ENCODE measurements at regions not wholly inside any gene's neighbourhood (a gene's known extent, or its start where the extent isn't known, plus 50 kb on each side); places are given as distances from the start of the nearest gene placed in this dataset.
"Not testable (repeated sequence)": the region's sequence is repeated elsewhere in the genome, so short reads cannot be mapped to it uniquely, and the experiment has no call there.

GRCh38 chr9:20250791-20251190, 371.5 kb downstream of the MLLT3 start:
- FAIRE-seq (no peak), DNase-seq (ENCODE audit: insufficient read length, low spot score) (no peak)
- TF ChIP-seq POU2F2 (IDR thresholded peaks at IDR 0.05; ENCODE audit: low read depth, low read length) = no peak
- no peak for TF ChIP-seq PAX5 (IDR thresholded peaks at IDR 0.05; ENCODE audit: insufficient read depth, low read length, severe bottlenecking)
- TF ChIP-seq POLR2AphosphoS5 (IDR thresholded peaks at IDR 0.05; ENCODE audit: low read depth, low read length) = no peak
- TF ChIP-seq SPI1 (IDR thresholded peaks at IDR 0.05; ENCODE audit: low read depth, low read length) = no peak
- TF ChIP-seq TAF1 (IDR thresholded peaks at IDR 0.05; ENCODE audit: low read depth, low read length) = no peak
- TF ChIP-seq POLR2A (IDR thresholded peaks at IDR 0.05; ENCODE audit: low read depth, low read length) = no peak

GRCh38 chr9:20244271-20244670, 378.0 kb downstream of the MLLT3 start:
- TF ChIP-seq POLR2AphosphoS5 (IDR thresholded peaks at IDR 0.05; ENCODE audit: low read depth, low read length) (no peak), POLR2A (IDR thresholded peaks at IDR 0.05; ENCODE audit: low read depth, low read length) (no peak), PAX5 (IDR thresholded peaks at IDR 0.05; ENCODE audit: insufficient read depth, low read length, severe bottlenecking) (no peak), POU2F2 (IDR thresholded peaks at IDR 0.05; ENCODE audit: low read depth, low read length) (no peak), TAF1 (IDR thresholded peaks at IDR 0.05; ENCODE audit: low read depth, low read length) (no peak), SPI1 (IDR thresholded peaks at IDR 0.05; ENCODE audit: low read depth, low read length) (no peak)
- DNase-seq (ENCODE audit: insufficient read length, low spot score) (no peak), FAIRE-seq (no peak)

- DNase-seq (ENCODE audit: insufficient read length, low spot score) (no peak), FAIRE-seq (no peak)
- TF ChIP-seq TAF1 (IDR thresholded peaks at IDR 0.05; ENCODE audit: low read depth, low read length) (no peak), SPI1 (IDR thresholded peaks at IDR 0.05; ENCODE audit: low read depth, low read length) (no peak), POLR2AphosphoS5 (IDR thresholded peaks at IDR 0.05; ENCODE audit: low read depth, low read length) (no peak), POU2F2 (IDR thresholded peaks at IDR 0.05; ENCODE audit: low read depth, low read length) (no peak), PAX5 (IDR thresholded peaks at IDR 0.05; ENCODE audit: insufficient read depth, low read length, severe bottlenecking) (no peak), POLR2A (IDR thresholded peaks at IDR 0.05; ENCODE audit: low read depth, low read length) (no peak)
Measured at GRCh38 chr9:20243841-20244240, 378.5 kb downstream of the MLLT3 start.

GRCh38 chr9:20242510-20243189, 379.6 kb downstream of the MLLT3 start:
- FAIRE-seq = peak; percentile 71
- TF ChIP-seq POLR2A (IDR thresholded peaks at IDR 0.05; ENCODE audit: low read depth, low read length) (no peak), SPI1 (IDR thresholded peaks at IDR 0.05; ENCODE audit: low read depth, low read length) (peak; percentile 73), POU2F2 (IDR thresholded peaks at IDR 0.05; ENCODE audit: low read depth, low read length) (0 out of 2 replicates have a peak, but pooled peaks have one; percentile 35), PAX5 (IDR thresholded peaks at IDR 0.05; ENCODE audit: insufficient read depth, low read length, severe bottlenecking) (no peak)
- DNase-seq (ENCODE audit: insufficient read length, low spot score) = peak; percentile 25

GRCh38 chr9:20240498-20240897, 381.8 kb downstream of the MLLT3 start:
- no peak for TF ChIP-seq SPI1 (IDR thresholded peaks at IDR 0.05; ENCODE audit: low read depth, low read length)
- no peak for TF ChIP-seq PAX5 (IDR thresholded peaks at IDR 0.05; ENCODE audit: insufficient read depth, low read length, severe bottlenecking)
- TF ChIP-seq POLR2A (IDR thresholded peaks at IDR 0.05; ENCODE audit: low read depth, low read length) = no peak
- no peak for TF ChIP-seq POU2F2 (IDR thresholded peaks at IDR 0.05; ENCODE audit: low read depth, low read length)
- TF ChIP-seq TAF1 (IDR thresholded peaks at IDR 0.05; ENCODE audit: low read depth, low read length) = no peak
- TF ChIP-seq POLR2AphosphoS5 (IDR thresholded peaks at IDR 0.05; ENCODE audit: low read depth, low read length) = no peak
- FAIRE-seq = no peak
- no peak for DNase-seq (ENCODE audit: insufficient read length, low spot score)

GRCh38 chr9:20238921-20239320, 383.4 kb downstream of the MLLT3 start:
- no peak for DNase-seq (ENCODE audit: insufficient read length, low spot score)
- FAIRE-seq = no peak
- no peak for TF ChIP-seq POLR2AphosphoS5 (IDR thresholded peaks at IDR 0.05; ENCODE audit: low read depth, low read length)
- TF ChIP-seq POLR2A (IDR thresholded peaks at IDR 0.05; ENCODE audit: low read depth, low read length) = no peak
- no peak for TF ChIP-seq TAF1 (IDR thresholded peaks at IDR 0.05; ENCODE audit: low read depth, low read length)
- TF ChIP-seq POU2F2 (IDR thresholded peaks at IDR 0.05; ENCODE audit: low read depth, low read length) = no peak
- TF ChIP-seq SPI1 (IDR thresholded peaks at IDR 0.05; ENCODE audit: low read depth, low read length) = no peak
- TF ChIP-seq PAX5 (IDR thresholded peaks at IDR 0.05; ENCODE audit: insufficient read depth, low read length, severe bottlenecking) = no peak

- DNase-seq (ENCODE audit: insufficient read length, low spot score) (no peak), FAIRE-seq (no peak)
- TF ChIP-seq TAF1 (IDR thresholded peaks at IDR 0.05; ENCODE audit: low read depth, low read length) = no peak
- no peak for TF ChIP-seq SPI1 (IDR thresholded peaks at IDR 0.05; ENCODE audit: low read depth, low read length)
- no peak for TF ChIP-seq PAX5 (IDR thresholded peaks at IDR 0.05; ENCODE audit: insufficient read depth, low read length, severe bottlenecking)
- TF ChIP-seq POU2F2 (IDR thresholded peaks at IDR 0.05; ENCODE audit: low read depth, low read length) = no peak
- TF ChIP-seq POLR2A (IDR thresholded peaks at IDR 0.05; ENCODE audit: low read depth, low read length) = no peak
- no peak for TF ChIP-seq POLR2AphosphoS5 (IDR thresholded peaks at IDR 0.05; ENCODE audit: low read depth, low read length)
Measured at GRCh38 chr9:20237686-20238085, 384.6 kb downstream of the MLLT3 start.

GRCh38 chr9:20236676-20237075, 385.6 kb downstream of the MLLT3 start:
- no peak for DNase-seq (ENCODE audit: insufficient read length, low spot score)
- no peak for FAIRE-seq
- TF ChIP-seq POLR2AphosphoS5 (IDR thresholded peaks at IDR 0.05; ENCODE audit: low read depth, low read length) (no peak), SPI1 (IDR thresholded peaks at IDR 0.05; ENCODE audit: low read depth, low read length) (no peak), PAX5 (IDR thresholded peaks at IDR 0.05; ENCODE audit: insufficient read depth, low read length, severe bottlenecking) (no peak), POU2F2 (IDR thresholded peaks at IDR 0.05; ENCODE audit: low read depth, low read length) (no peak), POLR2A (IDR thresholded peaks at IDR 0.05; ENCODE audit: low read depth, low read length) (no peak), TAF1 (IDR thresholded peaks at IDR 0.05; ENCODE audit: low read depth, low read length) (no peak)

GRCh38 chr9:20235206-20235605, 387.1 kb downstream of the MLLT3 start:
- DNase-seq (ENCODE audit: insufficient read length, low spot score); FAIRE-seq: not testable (repeated sequence)

- TF ChIP-seq POU2F2 (IDR thresholded peaks at IDR 0.05; ENCODE audit: low read depth, low read length) (no peak), POLR2AphosphoS5 (IDR thresholded peaks at IDR 0.05; ENCODE audit: low read depth, low read length) (no peak), SPI1 (IDR thresholded peaks at IDR 0.05; ENCODE audit: low read depth, low read length) (no peak), POLR2A (IDR thresholded peaks at IDR 0.05; ENCODE audit: low read depth, low read length) (no peak), PAX5 (IDR thresholded peaks at IDR 0.05; ENCODE audit: insufficient read depth, low read length, severe bottlenecking) (no peak), TAF1 (IDR thresholded peaks at IDR 0.05; ENCODE audit: low read depth, low read length) (no peak)
- DNase-seq (ENCODE audit: insufficient read length, low spot score) (no peak), FAIRE-seq (no peak)
Measured at GRCh38 chr9:20228096-20228495, 394.2 kb downstream of the MLLT3 start.

All from GM12891 (cell line).